ENCODE measurements at regions not wholly inside any gene's neighbourhood (a gene's known extent, or its start where the extent isn't known, plus 50 kb on each side); places are given as distances from the start of the nearest gene placed in this dataset.

DNA sequence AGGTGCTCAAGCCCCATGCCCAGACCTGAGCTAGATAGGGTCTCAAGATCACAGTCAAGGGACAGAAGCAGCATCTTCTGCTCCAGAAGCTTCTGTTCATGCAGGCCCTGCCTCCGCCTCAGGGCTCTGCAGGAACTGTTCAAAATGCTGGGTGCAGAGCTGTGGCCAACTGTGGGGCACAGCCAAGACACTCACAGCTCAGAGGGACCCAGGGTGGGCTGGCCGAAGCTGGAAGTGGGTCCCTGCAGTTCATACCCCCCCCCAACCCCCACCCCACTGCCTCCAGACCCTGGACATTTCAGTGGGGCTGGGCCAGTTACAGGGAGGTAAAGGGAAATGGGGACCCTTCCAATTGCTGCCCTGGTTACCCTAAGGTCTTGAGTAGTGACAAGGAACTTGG is 129.0 kb downstream of the CRYBB2 start:
- TF ChIP-seq, protein P1, sequence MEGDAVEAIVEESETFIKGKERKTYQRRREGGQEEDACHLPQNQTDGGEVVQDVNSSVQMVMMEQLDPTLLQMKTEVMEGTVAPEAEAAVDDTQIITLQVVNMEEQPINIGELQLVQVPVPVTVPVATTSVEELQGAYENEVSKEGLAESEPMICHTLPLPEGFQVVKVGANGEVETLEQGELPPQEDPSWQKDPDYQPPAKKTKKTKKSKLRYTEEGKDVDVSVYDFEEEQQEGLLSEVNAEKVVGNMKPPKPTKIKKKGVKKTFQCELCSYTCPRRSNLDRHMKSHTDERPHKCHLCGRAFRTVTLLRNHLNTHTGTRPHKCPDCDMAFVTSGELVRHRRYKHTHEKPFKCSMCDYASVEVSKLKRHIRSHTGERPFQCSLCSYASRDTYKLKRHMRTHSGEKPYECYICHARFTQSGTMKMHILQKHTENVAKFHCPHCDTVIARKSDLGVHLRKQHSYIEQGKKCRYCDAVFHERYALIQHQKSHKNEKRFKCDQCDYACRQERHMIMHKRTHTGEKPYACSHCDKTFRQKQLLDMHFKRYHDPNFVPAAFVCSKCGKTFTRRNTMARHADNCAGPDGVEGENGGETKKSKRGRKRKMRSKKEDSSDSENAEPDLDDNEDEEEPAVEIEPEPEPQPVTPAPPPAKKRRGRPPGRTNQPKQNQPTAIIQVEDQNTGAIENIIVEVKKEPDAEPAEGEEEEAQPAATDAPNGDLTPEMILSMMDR (conservative IDR thresholded peaks at IDR 0.05; ENCODE audit: low read depth in 2 of 2), result no peak
- TF ChIP-seq, protein P2, sequence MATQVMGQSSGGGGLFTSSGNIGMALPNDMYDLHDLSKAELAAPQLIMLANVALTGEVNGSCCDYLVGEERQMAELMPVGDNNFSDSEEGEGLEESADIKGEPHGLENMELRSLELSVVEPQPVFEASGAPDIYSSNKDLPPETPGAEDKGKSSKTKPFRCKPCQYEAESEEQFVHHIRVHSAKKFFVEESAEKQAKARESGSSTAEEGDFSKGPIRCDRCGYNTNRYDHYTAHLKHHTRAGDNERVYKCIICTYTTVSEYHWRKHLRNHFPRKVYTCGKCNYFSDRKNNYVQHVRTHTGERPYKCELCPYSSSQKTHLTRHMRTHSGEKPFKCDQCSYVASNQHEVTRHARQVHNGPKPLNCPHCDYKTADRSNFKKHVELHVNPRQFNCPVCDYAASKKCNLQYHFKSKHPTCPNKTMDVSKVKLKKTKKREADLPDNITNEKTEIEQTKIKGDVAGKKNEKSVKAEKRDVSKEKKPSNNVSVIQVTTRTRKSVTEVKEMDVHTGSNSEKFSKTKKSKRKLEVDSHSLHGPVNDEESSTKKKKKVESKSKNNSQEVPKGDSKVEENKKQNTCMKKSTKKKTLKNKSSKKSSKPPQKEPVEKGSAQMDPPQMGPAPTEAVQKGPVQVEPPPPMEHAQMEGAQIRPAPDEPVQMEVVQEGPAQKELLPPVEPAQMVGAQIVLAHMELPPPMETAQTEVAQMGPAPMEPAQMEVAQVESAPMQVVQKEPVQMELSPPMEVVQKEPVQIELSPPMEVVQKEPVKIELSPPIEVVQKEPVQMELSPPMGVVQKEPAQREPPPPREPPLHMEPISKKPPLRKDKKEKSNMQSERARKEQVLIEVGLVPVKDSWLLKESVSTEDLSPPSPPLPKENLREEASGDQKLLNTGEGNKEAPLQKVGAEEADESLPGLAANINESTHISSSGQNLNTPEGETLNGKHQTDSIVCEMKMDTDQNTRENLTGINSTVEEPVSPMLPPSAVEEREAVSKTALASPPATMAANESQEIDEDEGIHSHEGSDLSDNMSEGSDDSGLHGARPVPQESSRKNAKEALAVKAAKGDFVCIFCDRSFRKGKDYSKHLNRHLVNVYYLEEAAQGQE (IDR thresholded peaks at IDR 0.05; ENCODE audit: unreplicated experiment), result no peak
- TF ChIP-seq, protein P3, sequence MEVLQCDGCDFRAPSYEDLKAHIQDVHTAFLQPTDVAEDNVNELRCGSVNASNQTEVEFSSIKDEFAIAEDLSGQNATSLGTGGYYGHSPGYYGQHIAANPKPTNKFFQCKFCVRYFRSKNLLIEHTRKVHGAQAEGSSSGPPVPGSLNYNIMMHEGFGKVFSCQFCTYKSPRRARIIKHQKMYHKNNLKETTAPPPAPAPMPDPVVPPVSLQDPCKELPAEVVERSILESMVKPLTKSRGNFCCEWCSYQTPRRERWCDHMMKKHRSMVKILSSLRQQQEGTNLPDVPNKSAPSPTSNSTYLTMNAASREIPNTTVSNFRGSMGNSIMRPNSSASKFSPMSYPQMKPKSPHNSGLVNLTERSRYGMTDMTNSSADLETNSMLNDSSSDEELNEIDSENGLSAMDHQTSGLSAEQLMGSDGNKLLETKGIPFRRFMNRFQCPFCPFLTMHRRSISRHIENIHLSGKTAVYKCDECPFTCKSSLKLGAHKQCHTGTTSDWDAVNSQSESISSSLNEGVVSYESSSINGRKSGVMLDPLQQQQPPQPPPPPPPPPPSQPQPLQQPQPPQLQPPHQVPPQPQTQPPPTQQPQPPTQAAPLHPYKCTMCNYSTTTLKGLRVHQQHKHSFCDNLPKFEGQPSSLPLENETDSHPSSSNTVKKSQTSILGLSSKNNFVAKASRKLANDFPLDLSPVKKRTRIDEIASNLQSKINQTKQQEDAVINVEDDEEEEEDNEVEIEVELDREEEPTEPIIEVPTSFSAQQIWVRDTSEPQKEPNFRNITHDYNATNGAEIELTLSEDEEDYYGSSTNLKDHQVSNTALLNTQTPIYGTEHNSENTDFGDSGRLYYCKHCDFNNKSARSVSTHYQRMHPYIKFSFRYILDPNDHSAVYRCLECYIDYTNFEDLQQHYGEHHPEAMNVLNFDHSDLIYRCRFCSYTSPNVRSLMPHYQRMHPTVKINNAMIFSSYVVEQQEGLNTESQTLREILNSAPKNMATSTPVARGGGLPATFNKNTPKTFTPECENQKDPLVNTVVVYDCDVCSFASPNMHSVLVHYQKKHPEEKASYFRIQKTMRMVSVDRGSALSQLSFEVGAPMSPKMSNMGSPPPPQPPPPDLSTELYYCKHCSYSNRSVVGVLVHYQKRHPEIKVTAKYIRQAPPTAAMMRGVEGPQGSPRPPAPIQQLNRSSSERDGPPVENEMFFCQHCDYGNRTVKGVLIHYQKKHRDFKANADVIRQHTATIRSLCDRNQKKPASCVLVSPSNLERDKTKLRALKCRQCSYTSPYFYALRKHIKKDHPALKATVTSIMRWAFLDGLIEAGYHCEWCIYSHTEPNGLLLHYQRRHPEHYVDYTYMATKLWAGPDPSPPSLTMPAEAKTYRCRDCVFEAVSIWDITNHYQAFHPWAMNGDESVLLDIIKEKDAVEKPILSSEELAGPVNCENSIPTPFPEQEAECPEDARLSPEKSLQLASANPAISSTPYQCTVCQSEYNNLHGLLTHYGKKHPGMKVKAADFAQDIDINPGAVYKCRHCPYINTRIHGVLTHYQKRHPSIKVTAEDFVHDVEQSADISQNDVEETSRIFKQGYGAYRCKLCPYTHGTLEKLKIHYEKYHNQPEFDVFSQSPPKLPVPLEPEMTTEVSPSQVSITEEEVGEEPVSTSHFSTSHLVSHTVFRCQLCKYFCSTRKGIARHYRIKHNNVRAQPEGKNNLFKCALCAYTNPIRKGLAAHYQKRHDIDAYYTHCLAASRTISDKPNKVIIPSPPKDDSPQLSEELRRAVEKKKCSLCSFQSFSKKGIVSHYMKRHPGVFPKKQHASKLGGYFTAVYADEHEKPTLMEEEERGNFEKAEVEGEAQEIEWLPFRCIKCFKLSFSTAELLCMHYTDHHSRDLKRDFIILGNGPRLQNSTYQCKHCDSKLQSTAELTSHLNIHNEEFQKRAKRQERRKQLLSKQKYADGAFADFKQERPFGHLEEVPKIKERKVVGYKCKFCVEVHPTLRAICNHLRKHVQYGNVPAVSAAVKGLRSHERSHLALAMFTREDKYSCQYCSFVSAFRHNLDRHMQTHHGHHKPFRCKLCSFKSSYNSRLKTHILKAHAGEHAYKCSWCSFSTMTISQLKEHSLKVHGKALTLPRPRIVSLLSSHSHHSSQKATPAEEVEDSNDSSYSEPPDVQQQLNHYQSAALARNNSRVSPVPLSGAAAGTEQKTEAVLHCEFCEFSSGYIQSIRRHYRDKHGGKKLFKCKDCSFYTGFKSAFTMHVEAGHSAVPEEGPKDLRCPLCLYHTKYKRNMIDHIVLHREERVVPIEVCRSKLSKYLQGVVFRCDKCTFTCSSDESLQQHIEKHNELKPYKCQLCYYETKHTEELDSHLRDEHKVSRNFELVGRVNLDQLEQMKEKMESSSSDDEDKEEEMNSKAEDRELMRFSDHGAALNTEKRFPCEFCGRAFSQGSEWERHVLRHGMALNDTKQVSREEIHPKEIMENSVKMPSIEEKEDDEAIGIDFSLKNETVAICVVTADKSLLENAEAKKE (CRISPR knock-in tag; IDR thresholded peaks at IDR 0.05), result no peak

Data from GM23338 (cell line).